Stimulated activated effector memory CD8-positive, alpha-beta T cell treated with anti-CD3 and anti-CD28 coated beads, Interleukin-12 subunit alpha, Interleukin-12 subunit beta, amount 100 ng/mL, for 72 hours (primary cell): ENCODE measurements at regions not wholly inside any gene's neighbourhood (a gene's known extent, or its start where the extent isn't known, plus 50 kb on each side); places are given as distances from the start of the nearest gene placed in this dataset.

Experiments
- ATAC-seq: fragments of 150-1000 bp; cut with Tn5 transposase; 2 replicates; pipeline ENCODE4 v1.10.0; 2021
- DNase-seq, 2 donors: peaks; one replicate each; pipeline ENCODE4 v3.0.0; 2021 to 2022; ENCODE audit warnings: low spot score in 2 of 2
- H3K27ac Mint-ChIP-seq: one replicate; pipeline ENCODE4 v1.8.0; 2022; ENCODE audit warnings: mild to moderate bottlenecking, mixed read lengths
- H3K36me3 Mint-ChIP-seq: one replicate; pipeline ENCODE4 v1.8.0; 2022; ENCODE audit warnings: mild to moderate bottlenecking, mixed read lengths
- H3K4me1 Mint-ChIP-seq: one replicate; pipeline ENCODE4 v1.8.0; 2022; ENCODE audit warnings: mixed read lengths
- H3K4me3 Mint-ChIP-seq: one replicate; pipeline ENCODE4 v1.8.0; 2022; ENCODE audit warnings: mild to moderate bottlenecking, mixed read lengths
- H3K9me3 Mint-ChIP-seq: one replicate; pipeline ENCODE4 v1.8.0; 2022; ENCODE audit warnings: mixed read lengths

DNA sequence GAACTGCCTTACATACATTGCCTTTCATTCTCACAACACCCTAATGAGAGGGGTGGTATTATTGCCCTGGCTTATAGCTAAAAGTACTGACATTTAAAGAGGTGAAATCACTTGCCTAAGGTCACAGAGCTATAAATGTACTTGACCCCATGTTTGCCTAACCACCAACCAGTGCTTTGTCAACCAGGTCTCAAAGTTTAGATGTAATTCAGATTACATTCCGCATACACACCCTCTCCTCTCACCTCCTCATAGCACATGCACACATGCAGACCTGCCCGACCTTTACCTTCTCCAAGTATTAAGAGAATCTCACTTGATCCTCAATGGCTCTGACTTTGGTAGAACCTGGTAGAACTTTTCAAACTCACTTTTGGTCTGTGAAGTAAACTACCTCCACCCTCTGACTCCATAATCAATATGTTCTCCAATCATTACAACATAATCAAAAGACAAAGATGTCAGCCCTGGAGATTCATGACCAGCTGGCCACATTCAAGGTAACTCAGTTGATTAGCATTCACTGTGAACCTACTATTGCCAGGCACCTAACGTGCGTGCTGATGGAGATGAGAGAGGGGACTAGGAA is 63.2 kb upstream of the HES1 start:
- H3K27ac Mint-ChIP-seq, result no peak overlapping the region
- peaks cover 11% of the 10 kb centered on the region for H3K4me1 Mint-ChIP-seq
- H3K4me3 Mint-ChIP-seq, result peak overlapping the region; percentile 39
- DNase-seq, result no peak
- ATAC-seq, result no peak
- no peaks in the 10 kb centered on the region for H3K36me3 Mint-ChIP-seq
- H3K9me3 Mint-ChIP-seq, result peaks cover 7% of the 10 kb centered on the region

DNA sequence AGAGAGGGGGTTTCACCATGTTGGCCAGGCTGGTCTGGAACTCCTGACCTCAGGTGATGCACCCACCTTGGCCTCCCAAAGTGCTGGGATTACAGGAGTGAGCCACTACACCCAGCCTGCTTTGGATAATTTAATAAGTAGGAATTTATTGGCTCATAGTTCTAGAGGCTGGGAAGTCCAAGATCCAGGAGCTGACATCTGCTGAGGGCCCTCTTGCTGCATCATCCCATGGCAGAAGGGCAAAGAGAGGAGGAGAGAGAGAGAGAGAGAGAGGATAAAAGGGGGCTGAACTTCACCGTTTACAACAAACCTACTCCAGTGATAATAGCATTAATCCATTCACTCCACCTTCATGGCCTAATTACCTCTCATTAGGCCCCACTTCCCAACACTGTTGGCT is 62.0 kb upstream of the HES1 start:
- DNase-seq, result no peak
- no peak for ATAC-seq
- H3K4me1 Mint-ChIP-seq, result peaks cover 11% of the 10 kb centered on the region
- peaks cover 4% of the 10 kb centered on the region for H3K9me3 Mint-ChIP-seq
- H3K27ac Mint-ChIP-seq, result no peak overlapping the region
- H3K4me3 Mint-ChIP-seq, result no peak overlapping the region
- H3K36me3 Mint-ChIP-seq, result no peaks in the 10 kb centered on the region

DNA sequence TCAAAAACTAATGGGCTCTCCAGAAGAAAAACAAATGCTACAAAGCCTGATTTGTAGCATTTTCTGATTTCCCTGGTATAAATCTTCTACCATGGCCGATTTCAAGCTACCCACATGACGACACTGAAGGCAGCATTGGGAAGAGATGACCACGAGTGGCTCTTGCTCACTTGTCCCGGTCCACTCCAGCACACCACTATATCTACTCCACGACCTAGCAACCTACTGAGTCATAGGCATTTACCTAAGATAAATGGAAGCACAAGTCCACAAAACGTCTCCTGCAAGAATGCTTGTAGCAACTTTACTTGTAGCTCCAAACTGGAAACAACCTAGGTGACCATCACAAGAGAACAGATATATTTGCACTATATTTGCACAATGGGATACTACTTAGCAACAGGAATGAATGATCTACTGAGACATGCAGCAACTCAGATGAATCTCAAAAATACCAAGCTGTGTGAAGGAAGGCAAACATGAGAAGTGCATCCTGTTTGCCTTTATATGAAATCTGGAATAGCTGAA is 60.8 kb upstream of the HES1 start:
- no peaks in the 10 kb centered on the region for H3K9me3 Mint-ChIP-seq
- peaks cover 6% of the 10 kb centered on the region for H3K4me1 Mint-ChIP-seq
- H3K27ac Mint-ChIP-seq, result no peak overlapping the region
- ATAC-seq (no peak), DNase-seq (no peak)
- H3K36me3 Mint-ChIP-seq, result no peaks in the 10 kb centered on the region
- no peak overlapping the region for H3K4me3 Mint-ChIP-seq

DNA sequence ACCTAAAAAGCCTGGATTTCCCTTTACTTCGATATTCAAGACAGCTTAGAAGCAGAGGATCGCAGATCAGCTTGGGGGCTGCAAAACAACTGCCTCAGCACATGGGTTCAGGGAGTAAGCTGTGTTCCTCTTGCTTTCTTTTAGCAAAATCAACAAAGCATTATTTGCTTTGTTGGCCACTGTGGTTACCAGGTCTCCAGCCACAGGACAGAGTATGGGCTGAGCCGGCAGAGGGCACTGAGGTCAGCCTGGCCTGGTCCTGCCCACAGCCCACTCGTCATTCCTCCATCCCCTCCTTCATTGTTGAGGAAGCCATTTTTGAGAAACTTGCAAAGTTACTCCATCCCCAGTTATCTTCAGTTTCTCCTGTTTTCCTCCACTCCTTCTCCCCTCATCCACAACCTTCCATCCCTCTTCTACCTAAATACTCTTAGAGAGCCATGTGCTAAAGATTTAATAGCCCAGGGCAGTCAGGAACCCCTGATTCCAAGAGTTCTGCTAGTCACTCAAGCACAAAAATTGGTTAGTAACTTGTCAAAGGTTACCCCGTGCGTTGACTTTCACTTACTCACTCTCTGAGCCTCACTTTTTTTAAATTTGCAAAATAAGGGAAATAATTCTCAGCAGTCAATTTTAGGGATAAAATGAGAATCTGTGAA is 60.0 kb upstream of the HES1 start:
- Mint-ChIP-seq H3K4me3 (no peak overlapping the region), H3K4me1 (no peaks in the 10 kb centered on the region), H3K27ac (no peak overlapping the region), H3K36me3 (no peaks in the 10 kb centered on the region), H3K9me3 (no peaks in the 10 kb centered on the region)
- ATAC-seq, result no peak
- DNase-seq, result no peak

DNA sequence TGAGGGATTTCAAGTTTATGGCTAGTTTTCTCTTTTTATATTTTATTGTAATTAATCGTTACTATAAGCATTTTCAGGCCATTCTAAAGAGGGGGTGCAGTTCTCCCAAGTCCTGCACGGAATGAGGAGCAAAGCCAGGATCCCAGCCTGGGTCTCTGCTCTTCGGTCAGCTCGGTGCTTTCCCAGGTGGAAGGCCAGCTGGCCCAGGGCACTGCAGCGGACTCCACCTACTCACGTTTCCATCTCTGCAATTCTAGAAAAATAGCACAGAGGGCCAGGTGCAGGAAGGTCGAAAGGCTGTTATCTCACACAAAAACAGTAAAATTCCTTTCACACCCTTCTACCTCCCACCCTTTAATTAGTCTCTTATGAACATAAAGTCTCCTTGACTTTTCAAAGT is 59.5 kb upstream of the HES1 start:
- Mint-ChIP-seq H3K4me3 (no peak overlapping the region), H3K36me3 (no peaks in the 10 kb centered on the region), H3K4me1 (no peaks in the 10 kb centered on the region), H3K27ac (no peak overlapping the region), H3K9me3 (no peaks in the 10 kb centered on the region)
- ATAC-seq (no peak), DNase-seq (no peak)

DNA sequence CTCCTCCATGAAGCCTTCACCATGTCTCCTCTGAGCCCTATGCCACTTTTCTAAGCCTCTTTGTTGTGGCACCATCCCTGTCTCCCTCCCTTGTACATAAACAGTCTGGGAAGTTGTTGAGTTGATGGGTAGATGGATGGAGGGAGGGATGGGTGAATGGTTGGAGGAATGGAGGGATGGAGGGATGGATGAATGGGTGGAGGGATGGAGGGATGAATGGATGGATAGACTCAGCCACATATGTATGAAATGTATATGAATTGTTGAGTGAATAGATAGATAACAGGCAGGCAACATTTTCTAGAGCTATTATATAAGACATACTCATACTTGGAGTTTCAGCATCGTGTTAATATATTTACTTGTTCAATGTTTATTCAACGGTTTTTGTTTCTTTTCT is 58.3 kb upstream of the HES1 start:
- DNase-seq (no peak), ATAC-seq (no peak)
- Mint-ChIP-seq H3K4me3 (no peak overlapping the region), H3K27ac (no peak overlapping the region), H3K4me1 (no peaks in the 10 kb centered on the region), H3K36me3 (no peaks in the 10 kb centered on the region), H3K9me3 (no peaks in the 10 kb centered on the region)

DNA sequence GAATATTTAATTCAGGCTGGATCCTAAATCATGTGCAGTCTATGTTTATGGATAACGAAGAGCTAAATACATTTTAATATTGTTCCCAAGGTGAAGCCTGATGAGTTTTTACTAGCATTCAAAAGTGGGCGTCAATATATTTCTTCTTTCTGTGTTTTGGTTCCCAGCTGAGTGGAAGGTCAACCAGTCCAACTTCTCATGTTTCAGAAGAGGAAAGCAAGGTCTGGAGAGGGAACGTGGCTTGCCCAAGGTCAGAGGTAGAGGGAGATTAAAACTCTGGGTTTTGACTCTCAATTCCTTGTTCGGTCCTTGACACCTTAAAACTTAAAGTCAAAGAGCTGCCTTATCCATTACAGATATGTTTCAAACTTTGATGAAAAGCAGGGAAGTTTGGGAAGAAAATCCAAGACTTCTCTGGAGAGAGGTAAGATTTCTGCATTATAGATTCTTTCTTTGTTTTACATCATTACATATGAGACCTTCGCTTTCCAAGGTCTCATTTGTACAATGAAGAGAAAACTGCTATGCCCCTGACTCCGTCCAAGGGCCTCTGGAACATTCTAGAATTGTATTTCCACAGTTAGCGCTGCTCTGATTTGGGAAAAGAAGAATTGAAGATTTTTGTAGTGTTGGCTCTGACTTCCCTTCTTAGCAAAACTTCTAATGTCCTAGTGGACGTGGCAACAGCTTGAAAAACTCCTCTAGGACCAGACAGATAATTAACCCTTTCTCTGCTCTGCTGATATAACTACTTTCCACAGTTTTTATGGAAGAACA is 57.7 kb upstream of the HES1 start:
- no peak overlapping the region for H3K4me3 Mint-ChIP-seq
- no peaks in the 10 kb centered on the region for H3K36me3 Mint-ChIP-seq
- ATAC-seq, result no peak
- no peak overlapping the region for H3K27ac Mint-ChIP-seq
- no peak for DNase-seq
- H3K9me3 Mint-ChIP-seq, result no peaks in the 10 kb centered on the region
- H3K4me1 Mint-ChIP-seq, result no peaks in the 10 kb centered on the region

DNA sequence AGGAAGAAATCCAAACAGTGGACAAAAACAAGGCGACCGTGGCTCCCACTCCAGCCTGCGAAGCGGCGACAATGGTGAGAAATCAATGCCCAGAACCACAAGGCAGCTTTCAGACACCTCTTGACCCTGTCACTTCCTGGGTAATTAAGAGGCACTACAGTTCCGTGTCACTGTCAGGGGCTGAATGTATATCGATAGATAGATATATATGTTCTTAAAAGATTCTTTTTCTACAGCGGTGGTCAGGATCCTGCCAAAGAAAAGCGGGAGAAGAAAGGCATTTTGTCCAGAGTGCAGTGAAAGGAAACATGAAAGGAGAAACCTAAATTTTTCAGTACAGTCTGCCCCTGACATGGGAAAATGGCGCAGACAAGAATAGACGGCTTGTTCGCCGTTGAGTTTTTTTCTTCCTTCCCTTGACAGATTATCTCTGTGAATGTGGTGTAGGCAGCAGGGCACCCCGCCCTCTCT is 56.2 kb upstream of the HES1 start:
- H3K4me3 Mint-ChIP-seq, result no peak overlapping the region
- peaks cover 8% of the 10 kb centered on the region for H3K4me1 Mint-ChIP-seq
- no peak for DNase-seq
- ATAC-seq, result no peak
- H3K9me3 Mint-ChIP-seq, result no peaks in the 10 kb centered on the region
- no peaks in the 10 kb centered on the region for H3K36me3 Mint-ChIP-seq
- no peak overlapping the region for H3K27ac Mint-ChIP-seq

DNA sequence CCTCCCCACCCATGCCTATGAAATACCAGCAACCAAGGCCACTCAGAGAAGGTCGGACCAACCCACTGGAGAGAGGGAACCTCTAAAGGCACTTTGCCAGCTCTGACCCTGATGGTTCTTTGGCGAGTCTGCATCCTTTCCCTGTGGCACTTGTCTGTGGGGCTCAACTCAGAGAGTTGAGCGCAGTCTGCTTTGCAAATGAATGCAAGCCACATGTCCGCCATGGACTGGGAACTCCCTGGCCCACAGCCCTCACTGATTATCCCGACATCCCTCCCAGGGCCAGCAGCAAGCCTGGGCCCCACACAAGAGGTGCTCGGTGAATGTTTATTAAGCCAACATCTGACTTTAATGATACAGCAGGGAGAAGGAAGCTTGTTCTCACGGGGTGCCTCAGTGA is 55.5 kb upstream of the HES1 start:
- Mint-ChIP-seq H3K9me3 (no peaks in the 10 kb centered on the region), H3K4me3 (no peak overlapping the region), H3K27ac (no peak overlapping the region), H3K4me1 (peaks cover 8% of the 10 kb centered on the region), H3K36me3 (no peaks in the 10 kb centered on the region)
- ATAC-seq (no peak), DNase-seq (no peak)

DNA sequence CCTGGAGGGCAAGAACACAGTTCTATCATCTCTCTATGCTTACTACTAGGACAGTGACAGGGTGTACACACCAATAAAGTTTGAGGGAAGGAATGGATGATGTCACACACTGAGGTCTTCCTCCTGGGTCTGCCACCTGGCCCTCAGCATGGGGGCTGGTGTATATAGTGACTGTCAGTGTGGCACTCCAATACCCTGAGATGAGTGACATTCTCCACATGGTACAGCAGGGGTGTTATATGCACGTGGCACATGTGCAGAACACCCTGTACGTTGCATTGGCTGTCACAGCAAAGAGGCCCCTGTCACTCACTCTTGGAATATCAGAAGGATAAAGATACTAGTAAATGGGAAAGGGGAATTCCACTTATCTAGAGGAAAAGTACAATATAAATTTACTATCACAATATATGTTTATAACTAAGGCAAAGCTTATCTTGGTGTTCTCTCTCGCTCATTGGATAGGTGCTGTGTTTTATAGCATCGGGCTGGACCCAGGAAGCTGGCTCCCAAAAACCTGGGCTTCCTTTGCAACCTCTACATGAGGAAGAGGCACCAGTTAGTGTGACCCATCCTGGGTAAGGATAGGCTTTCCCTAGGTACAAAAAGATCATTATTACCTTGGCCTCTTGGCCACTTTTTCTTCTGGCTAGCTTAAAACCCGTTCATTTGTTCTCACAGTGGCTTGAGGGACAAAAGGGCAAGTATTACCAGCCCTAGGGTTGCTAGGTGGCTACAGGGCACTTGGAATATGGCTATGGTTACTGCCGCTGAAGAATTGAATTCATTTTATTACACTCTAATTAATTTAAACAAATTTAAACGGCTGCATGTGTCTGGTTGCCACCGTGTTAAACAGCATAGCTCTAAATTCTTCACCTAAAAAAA is 54.8 kb upstream of the HES1 start:
- no peak overlapping the region for H3K27ac Mint-ChIP-seq
- peak; percentile 36 for ATAC-seq

DNA sequence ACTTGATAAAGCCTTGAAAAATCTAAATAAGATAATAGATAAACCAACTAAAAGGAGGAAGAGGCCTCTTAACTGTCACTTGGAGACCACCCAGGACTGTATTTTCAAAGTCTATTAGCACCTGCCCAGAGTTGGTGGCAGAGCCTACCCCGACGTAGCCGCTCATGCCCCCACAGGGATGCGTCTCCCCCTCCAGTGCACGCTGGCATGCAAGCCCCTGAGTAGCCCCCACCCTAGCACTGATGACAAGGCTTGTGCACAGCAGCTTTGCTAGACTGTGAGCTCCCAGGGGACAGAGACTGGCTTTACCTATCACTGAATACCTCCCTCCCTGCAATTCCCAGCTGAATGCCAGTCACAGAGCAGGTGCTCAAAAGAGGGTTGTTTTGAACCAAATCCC is 54.1 kb upstream of the HES1 start:
- no peak overlapping the region for H3K4me3 Mint-ChIP-seq
- H3K4me1 Mint-ChIP-seq, result peaks cover 8% of the 10 kb centered on the region
- no peaks in the 10 kb centered on the region for H3K36me3 Mint-ChIP-seq
- no peak overlapping the region for H3K27ac Mint-ChIP-seq
- DNase-seq (no peak), ATAC-seq (no peak)
- H3K9me3 Mint-ChIP-seq, result no peaks in the 10 kb centered on the region

More for the DNA sequence above, 54.8 kb upstream of the HES1 start:
- Mint-ChIP-seq H3K4me3 (no peak overlapping the region), H3K9me3 (no peaks in the 10 kb centered on the region), H3K4me1 (peaks cover 8% of the 10 kb centered on the region), H3K36me3 (no peaks in the 10 kb centered on the region)
- no peak for DNase-seq

DNA sequence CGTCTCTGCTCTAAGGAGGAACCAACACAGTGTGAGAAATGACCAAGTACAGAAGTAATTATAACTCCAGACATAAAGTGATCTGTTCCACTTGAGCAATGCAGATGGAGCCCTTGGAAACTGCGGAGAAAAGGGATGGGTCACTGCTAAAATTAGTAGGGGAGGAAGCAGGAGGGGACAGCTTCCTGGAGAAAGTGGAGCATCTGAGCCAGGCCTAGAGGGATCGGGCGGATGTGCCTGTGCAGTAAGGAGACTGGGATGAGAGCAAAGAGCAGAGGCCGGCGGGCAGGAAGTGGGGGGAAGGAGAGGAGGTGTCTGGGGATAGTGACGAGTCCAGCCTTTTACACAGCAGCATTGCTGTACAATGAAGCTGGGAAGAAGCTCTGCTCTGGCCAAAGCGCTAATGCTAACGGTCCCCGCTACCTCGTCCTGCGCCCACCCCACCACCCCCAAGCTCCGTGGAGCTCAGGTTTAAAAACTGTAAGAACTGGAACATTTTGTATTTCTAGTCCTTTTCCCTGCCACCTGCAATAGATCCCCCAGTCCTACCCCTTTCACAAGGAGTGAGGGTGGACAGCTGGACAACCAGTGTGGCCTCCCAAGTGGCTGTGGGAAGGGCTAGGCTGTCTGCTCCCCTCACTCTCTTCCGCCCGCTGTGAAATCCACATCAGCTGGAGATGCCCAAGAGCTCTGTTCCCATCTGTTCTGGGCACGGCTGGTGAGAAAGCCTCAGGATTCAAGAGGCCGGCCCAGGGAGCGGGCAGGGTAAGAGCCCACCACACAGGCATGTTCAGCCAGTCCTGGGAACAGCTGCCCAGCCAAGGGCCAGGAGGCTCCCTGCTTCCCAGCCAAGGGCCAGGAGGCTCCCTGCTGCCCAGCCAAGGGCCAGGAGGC is 53.0 kb upstream of the HES1 start:
- no peaks in the 10 kb centered on the region for H3K9me3 Mint-ChIP-seq
- H3K27ac Mint-ChIP-seq, result no peak overlapping the region
- ATAC-seq (no peak), DNase-seq (no peak)
- no peaks in the 10 kb centered on the region for H3K36me3 Mint-ChIP-seq
- no peak overlapping the region for H3K4me3 Mint-ChIP-seq
- H3K4me1 Mint-ChIP-seq, result peaks cover 8% of the 10 kb centered on the region

DNA sequence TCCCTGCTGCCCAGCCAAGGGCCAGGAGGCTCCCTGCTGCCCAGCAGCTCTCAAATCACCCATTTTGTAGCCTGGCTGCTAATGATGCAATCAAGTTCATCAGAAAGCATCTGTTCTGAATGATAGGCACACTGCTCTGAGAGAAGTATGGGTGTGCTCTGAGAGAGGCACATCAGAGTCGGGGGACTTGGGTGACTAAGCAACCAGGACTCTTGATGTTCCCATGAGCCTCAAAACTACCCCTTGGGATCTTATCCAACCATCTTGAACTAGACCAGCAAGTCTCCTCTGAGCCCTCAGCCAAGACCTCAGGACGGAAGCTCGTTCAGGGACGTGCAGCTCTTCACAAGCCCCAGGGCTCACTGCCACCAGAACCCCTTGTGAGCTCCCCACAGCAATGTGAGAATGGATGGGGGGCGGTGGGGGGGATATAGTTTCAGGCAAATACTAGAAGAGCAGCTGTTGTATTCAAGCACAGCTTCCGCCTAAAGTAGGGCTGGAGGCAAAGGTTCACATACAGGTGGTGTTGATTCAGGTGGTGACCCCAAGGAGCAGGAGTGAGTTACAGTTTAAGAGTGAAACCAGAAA is 52.2 kb upstream of the HES1 start:
- no peak overlapping the region for H3K4me3 Mint-ChIP-seq
- no peaks in the 10 kb centered on the region for H3K36me3 Mint-ChIP-seq
- no peak for DNase-seq
- H3K27ac Mint-ChIP-seq, result no peak overlapping the region
- no peak for ATAC-seq
- no peaks in the 10 kb centered on the region for H3K9me3 Mint-ChIP-seq
- H3K4me1 Mint-ChIP-seq, result peaks cover 8% of the 10 kb centered on the region

DNA sequence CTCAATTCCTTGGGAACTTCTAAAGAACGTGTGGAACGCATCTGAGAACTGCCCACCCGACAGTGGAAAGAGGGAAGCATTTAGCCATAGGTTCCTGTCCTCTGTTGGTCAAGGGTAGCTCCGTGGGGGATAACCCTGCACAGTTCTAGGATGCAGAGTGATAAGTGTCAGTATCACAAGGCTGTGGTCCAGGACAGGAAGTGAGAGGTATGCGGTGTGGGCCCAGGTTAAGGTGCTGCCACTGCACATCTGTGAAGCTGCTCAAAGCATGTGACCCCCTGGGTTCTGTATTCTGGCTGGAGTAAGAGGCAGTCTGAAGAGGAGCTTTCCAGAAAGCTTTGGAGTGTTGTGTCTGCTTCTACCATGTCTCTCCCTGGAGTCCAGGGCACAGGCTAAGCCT is 51.7 kb upstream of the HES1 start:
- peak; percentile 69 for ATAC-seq
- no peak for DNase-seq
- peaks cover 8% of the 10 kb centered on the region for H3K4me1 Mint-ChIP-seq
- no peak overlapping the region for H3K27ac Mint-ChIP-seq
- H3K36me3 Mint-ChIP-seq, result no peaks in the 10 kb centered on the region
- H3K9me3 Mint-ChIP-seq, result no peaks in the 10 kb centered on the region
- no peak overlapping the region for H3K4me3 Mint-ChIP-seq
